HTR-8/SVneo (cell line): ENCODE measurements at regions not wholly inside any gene's neighbourhood (a gene's known extent, or its start where the extent isn't known, plus 50 kb on each side); places are given as distances from the start of the nearest gene placed in this dataset.
"Not testable (repeated sequence)": the region's sequence is repeated elsewhere in the genome, so short reads cannot be mapped to it uniquely, and the experiment has no call there.

Source experiments
- DNase-seq: peaks from one replicate; pipeline ENCODE4 v3.0.0; 2011; ENCODE audit warnings: low spot score, mixed read lengths; ENCODE audit not compliant: insufficient read length
- FAIRE-seq: peaks from 2 replicates; lab custom pipeline; 2011; peaks lifted over from hg19 to GRCh38; lab: Jason Lieb, UNC

DNA sequence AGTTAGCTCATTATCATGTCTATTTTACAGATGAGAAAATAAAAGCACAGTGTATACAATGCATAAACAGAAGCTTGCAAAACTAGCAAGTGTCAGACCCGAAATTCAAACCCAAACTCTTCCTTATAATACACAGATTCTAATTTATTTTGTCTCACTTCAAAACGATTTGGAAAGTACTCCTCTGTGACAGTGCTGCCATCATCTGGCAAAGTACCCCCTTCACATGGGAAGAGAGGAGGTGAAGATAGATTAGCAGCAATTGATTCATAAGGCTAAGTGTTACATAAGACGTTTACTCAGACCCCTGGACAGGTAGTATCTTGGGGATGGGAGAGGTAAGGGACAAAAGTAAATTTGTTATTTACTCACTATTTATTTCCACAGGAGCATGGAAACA is 744.0 kb upstream of the SGO1 start:
- DNase-seq (no peak), FAIRE-seq (no peak)

DNA sequence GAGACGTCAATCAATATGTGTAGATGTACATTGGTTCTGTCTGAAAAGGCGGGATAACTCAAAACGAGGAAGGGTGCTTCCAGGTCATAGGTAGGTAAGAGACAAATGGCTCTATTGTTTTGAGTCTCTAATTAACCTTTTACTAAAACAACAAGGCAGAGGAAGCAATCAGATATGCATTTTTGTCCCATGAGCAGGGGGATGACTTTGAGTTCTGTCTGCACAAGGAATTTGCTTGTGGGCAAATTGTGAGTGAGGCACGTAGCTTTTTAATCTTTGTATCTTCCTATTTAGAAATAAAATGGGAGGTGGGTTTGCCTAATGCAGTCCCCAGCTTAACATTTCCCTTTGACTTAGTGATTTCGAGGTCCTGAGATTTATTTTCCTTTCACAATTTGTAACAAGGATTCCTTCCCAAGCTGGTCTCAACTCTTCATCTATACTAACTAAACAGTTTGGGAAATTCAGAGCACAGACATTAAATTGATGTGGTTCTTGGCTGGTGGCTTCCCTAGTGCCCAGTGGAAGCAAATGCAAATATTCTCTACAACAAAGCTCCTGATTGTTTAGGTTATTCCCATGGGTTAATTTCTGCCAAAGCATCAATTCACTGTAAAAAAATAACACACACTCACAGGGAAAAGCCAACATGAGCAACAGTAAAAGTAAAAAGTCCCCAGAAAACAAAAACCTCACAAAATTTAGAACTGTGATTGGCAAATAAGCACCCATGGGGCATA is 738.8 kb upstream of the SGO1 start:
- no peak for DNase-seq

DNA sequence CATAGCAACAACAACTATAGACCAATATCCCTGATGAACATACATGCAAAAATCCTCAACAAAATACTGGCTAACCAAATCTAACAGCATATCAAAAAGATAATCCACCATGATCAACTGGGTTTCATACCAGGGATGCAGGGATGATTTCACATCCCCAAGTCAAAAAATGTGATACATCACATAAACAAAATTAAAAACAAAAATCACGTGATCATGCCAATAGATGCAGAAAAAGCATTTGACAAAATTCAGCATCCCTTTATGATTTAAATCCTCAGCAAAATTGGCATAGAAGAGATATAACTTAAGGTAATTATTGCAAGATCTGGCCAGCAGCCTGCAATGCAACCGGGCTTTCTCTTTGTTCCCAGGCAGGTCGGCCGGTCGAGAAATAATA is 735.1 kb upstream of the SGO1 start:
- not testable (repeated sequence) for FAIRE-seq, DNase-seq

More for the DNA sequence above, 738.8 kb upstream of the SGO1 start:
- FAIRE-seq = no peak

DNA sequence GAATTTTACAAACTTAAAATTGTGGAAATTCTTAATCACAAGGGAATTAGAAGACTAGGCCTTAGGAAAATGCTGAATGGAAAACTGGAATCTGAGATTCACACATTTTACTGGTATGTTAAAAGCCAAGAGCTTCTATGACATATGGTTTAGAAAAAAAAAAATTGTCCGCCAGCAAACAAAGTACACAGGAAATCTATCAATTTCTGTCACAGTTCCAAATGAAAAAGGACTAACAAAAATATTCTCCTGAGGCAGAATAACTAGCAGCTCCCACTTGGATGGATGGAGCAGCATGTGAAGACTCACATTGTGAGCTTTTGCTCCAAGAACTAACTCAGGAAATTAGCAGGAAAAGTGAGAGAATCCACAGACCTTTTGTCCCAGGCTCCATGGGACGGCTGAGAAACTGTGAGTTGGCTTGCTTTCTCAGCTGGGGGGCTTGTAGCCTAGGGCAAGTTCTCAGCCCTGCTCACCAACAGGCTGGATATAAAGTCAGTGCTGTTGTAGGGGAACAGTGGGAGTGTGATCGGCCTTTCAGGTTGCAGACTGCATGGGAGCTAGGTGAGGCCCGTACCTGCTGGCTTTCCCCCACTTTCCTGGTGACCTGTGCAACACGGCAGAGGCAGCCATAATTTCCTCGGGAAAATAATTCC is 731.1 kb upstream of the SGO1 start:
- DNase-seq (no peak), FAIRE-seq (no peak)

DNA sequence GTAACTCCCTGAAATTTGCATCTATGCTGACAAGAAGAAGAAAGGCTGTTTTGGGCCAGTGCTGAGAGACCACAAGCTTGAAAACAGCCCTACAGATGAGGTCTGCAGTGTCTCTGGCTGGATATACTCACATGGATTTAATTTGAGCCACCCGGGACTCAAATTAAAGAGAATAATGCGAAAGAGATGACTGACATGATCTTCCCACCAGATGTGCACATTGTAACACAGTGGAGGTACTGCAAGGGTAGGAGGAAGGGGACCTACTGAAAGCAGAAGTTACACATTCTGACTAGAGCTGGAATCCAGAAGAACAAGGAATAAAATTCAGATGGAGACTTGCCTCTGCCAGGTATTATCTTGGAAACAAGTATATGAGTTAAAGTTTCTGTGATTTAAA is 728.3 kb upstream of the SGO1 start:
- DNase-seq (no peak), FAIRE-seq (no peak)

DNA sequence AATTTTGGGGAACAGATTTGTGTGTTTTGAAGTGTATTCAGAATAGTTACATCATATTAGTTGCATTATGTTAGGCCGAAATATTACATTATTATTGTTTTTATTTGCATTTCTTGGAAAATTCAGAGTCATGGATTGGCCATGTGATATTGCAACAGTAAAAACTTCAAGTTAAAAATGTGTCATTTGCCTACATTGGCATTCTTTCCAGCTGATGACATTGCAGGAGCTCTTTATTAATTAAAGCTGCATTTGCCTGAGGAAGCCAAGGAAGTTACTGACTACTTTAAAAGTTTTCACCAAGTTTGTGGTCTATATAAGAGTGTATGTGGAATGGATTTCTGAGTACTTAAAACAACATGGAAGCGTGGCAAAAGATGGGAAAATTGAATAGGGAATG is 726.4 kb upstream of the SGO1 start:
- no peak for DNase-seq

DNA sequence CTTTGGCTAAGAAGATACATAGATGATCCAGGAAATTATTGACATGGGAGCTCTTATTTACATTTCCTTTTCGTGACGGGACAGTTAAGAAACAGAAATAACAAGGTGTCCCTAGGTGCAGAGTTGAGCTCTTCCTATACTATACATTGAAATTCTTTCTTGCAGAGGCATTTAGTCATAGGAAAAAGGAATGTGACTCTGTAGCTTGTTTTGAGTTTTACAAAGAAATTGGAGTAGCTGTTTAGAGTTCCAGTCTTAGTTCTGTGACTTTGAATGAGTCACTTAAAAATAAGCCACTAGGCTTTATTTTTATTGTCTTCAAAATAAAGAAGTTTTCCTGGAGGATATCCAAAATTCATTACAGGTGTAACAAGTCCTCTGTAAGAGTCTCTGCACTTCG is 723.5 kb upstream of the SGO1 start:
- no peak for FAIRE-seq
- no peak for DNase-seq

More for the DNA sequence above, 726.4 kb upstream of the SGO1 start:
- no peak for FAIRE-seq

DNA sequence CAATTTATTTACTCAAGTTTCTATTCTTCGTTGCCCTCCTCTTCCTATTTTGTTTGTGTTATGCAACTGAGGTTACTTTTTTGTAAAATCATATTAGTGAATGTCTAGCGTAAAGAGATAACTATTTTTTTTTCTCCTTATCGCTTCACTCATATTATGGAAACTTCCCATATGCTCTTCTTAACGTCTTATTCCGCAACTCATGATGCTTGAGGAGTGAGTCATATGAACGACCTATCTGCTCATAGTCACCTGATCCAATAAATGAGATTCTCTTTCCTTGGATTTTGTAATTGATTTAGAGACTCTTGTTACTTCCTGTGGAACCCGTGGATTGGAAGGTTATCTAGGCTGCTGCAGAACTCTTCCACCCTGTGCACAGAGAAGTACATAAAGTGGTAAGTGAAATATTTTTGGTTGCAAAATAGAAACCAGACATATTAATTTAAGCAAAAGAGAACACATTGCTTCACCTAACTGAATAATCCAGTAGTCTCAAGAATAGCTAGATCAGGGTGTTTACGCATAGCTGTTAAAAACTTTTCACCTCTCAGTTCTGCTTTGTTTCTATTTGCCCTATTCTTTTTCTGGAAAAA is 719.3 kb upstream of the SGO1 start:
- FAIRE-seq (no peak), DNase-seq (no peak)

DNA sequence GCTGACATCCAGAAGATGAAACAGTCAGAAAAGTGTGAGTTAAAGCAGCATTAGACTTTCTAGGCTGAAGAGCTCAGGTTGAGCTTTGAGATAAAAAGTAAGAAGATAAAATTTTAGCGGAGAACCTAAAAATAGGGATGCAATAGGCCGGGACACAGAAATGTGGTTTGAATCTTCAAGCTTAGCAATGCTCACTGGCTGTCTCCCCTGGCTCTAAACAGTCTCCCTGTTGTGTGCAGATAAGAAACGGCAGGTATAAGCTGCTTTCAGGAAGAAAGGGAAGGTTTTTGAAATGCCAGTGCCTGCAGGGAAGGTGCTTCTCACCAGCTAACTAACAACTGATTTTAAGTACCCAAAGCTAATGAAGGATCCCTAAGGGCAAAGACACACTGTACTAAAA is 718.7 kb upstream of the SGO1 start:
- FAIRE-seq = no peak

DNA sequence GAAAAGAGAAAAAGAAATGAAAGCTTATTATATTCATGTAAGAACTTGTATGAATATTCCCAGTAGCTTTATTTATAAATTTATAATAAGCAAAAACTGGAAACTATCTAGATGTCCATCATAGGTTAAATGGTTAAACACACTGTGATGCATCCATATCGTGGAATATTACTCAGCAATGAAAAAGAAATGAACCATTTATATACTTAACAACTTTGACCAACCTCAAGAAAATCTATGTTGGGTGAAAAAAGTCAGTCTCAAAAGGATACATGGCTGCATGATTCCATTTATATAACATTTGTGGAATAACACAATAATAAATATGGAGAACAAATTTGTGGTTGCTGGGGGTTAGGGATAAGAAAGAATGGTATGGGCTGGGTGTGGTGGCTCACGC is 713.0 kb upstream of the SGO1 start:
- FAIRE-seq (no peak), DNase-seq (no peak)

More for the DNA sequence above, 718.7 kb upstream of the SGO1 start:
- DNase-seq = no peak

DNA sequence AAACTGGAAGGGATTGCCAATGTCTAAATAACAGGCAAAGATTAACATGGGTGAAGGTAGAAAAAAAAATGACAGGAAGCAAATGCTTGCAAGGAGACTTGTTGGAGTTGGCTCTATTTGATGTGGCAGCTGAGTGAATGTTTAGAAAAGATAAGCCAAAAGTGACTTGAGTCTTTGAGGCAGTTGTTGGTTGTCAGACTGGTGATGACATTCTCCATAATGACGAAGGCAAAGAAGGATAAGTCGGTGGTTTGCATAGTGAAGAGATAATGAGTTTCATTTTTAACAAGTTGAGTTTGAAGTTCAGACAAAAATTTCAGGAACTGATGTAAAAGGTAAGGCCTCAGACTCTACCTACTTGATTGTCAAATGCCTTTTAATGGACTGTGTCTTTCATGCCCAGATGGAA is 704.1 kb upstream of the SGO1 start:
- no peak for DNase-seq

DNA sequence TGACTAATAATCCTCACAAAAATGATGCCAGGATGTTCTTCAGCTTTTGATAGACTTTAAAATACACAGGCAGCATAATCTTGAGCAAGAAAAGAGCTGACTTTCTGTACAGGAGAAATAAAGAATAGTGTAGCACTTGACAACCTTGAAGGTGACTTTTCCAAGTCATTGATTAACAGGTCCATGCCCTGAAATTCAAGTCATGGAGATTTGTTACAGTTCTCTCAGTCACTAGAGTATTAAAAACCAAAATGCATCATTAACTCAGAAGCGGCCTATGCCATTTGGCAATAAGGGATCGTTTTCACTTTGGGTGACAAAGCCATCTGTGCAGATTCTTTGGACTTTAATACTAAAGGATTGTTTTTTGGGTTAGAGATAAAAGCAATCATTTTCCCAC is 692.7 kb upstream of the SGO1 start:
- FAIRE-seq (no peak), DNase-seq (no peak)

More for the DNA sequence above, 704.1 kb upstream of the SGO1 start:
- FAIRE-seq = no peak

DNA sequence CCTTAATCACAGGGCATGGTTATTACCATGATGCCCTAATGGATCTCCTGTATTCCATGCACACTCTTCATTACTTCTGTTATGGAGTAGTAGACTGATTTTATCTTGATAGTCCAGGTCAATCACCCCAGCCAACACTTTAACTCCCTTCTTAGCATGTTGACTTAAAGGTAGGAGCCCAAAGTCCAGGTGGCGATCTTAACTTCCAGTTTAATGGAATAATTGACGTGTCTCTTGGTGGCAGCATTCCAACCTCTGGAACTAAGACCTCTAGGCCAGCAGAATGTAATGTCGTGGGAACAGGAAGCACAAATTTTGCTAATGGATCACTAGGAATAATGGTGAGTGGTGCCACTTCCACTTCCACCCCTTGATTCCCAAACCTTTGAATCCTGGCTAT is 687.2 kb upstream of the SGO1 start:
- DNase-seq (no peak), FAIRE-seq (no peak)

DNA sequence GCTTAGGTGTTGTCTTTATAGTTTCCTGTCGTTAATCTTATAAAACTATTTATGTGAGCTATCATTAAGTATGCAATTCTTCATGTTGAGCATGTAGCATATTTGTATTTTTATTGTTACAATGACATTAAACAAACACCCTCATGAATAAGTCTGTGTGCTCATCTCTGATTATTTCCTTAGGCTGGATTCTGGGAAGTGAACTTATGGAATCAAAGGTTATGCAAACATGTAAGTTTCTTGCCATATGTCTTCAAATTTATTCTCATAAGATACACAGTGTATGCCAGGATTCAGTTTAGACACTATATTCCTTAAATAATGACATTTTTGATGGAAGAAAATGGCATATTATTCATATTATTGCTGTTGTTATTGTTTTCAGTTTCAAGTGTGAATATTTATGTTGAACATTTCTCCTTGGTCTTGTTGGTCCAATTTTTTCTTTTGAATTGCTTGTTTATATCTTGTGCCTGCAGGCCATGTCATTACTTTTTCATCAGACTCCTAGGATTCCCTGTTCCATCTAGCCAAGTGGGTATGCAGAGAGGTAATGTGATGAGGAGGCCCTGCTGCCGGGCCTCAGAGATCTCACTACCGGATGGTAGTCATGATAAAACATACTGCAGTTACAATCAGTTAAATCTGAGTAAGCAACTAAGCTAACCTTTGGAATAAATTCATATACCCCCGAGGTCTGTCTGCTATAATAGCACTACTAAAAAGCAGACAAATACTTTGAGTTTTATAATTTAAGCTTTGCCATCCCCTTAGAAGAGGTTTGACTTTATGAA is 684.3 kb upstream of the SGO1 start:
- DNase-seq = no peak
- FAIRE-seq = no peak

DNA sequence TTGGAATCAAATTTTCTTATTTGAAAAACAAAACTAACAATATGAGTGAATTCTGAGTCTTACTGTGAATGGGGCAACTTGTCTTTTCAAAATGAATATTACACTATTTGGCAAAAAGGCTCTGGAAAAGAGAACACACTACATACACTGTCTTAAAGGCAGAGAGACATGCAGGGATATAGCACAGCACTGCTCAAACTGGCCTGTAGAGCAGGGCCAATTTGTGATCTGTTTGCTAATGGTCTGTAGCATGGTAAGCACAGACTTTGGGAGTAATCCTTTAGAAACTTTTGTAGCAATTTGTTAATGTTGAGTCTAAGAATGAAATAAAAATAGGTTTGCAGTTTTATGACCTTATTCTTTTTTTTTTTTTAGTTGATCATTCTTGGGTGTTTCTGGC is 679.8 kb upstream of the SGO1 start:
- no peak for FAIRE-seq
- DNase-seq = no peak

DNA sequence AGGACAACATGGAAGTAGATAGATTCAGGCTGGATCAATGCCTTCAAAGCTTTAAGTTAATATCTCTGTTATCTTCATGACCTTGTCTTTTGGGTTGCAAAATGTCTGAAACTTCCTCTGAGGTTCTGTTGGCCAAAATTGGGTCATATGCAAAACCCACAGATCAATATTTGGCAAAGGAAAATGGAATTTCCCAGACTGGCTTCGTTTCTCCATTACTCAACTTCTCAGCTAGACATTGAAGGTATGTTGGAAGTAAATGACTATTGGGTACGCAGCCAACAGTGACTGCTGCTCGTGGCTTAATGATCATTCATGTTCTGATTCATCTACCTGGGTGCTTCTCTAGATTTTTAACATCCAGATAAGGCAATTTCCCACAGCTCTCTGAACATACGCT is 675.4 kb upstream of the SGO1 start:
- no peak for FAIRE-seq
- no peak for DNase-seq

DNA sequence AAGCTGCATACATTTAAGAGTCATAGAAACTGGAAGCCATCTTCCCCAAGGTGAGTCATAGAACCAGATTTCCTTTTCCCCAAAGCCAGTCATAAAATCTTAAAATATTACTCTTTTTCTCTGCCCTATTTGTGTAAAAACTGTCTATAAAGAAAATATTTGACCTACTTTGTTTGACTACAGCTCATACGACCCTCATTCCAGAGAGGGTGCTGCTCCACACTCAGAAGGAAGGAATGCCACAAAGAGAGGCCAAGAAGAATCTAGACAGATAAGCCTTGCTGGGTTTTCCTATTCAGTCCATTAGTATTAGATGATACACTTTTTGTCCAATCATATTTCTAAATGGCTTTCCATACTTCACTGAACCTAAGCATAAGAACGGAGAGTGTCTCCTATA is 671.6 kb upstream of the SGO1 start:
- no peak for FAIRE-seq
- no peak for DNase-seq

DNA sequence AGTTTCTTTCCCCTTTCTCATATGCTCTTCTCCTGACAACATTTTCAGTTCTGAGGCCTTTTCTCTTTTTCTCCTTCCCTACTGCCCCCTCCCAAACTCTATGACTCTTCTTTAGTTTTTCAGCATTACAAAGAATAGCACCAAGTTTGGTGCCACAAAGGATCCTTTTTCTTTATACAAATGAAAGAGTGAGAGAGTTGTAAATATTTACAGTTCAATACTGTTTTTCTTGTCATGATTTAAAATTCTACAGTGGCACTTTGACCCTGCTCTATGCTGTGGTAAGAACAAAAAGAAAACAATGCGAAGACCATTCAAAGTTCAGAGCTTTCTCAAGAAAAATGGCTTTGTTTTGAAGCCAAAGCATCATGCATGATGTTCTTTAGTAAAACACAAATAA is 667.9 kb upstream of the SGO1 start:
- DNase-seq = no peak
- no peak for FAIRE-seq

DNA sequence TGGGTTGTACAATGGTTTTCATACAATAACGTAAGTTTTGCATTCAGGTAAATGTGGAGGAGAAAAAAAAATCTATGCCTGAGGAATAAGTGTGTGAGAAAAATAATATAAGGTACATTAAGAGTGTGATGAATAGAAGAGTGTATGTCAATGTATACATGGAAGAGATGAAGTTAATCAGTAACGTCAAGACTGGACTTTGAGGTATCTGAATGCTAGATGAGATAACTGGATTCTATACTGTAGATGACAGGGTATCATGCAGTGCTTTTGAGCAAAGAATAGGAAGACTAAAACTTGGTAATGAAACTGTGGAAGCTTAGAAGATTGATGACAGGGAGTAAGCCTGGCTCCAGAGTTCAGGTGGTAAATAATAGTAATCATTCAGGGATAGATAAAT is 666.7 kb upstream of the SGO1 start:
- FAIRE-seq = no peak

DNA sequence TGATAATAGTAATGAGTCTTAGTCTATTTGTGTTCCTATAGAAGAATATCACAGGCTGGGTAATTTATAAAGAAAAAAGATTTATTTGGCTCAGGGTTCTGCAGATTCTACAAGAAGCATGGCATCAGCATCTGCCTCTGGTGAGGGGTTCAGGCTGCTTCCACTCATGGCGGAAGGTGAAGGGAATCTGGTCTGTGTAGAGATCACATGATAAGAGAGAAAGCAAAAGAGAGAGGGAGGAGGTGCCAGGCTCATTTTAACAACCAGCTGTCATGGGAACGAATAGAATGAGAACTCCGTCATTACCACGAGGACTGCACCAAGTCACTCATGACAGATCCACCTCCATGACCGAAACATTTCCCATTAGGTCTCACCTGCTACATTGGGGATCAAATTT is 664.0 kb upstream of the SGO1 start:
- no peak for DNase-seq
- no peak for FAIRE-seq

More for the DNA sequence above, 666.7 kb upstream of the SGO1 start:
- DNase-seq = no peak

DNA sequence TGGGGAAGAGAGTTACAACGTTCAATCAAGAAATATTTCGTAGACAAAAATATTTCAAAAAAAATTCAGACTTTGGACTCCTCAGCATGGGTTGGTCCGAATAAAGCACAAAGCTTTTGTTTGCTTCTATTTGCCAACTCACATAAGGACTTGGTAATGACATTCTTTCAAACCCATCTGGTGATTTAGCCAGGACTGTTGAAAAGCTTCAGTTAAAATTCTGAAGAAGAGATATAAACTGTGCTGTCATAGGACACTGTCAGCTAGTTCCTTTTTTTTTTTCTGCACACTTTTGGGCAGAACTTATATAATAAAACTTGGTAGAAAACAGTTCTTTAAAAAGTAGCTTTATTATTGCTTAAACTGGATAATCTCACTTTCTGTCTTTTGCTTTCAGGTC is 660.8 kb upstream of the SGO1 start:
- DNase-seq (no peak), FAIRE-seq (no peak)
